Astrocyte (in vitro differentiated cells and primary cell): ENCODE measurements at regions not wholly inside any gene's neighbourhood (a gene's known extent, or its start where the extent isn't known, plus 50 kb on each side); places are given as distances from the start of the nearest gene placed in this dataset.

Experiments used
- DNase-seq: peaks from one replicate; pipeline ENCODE4 v3.0.0-alpha.2; 2010; ENCODE audit warnings: low read depth
- FAIRE-seq: peaks from 2 replicates; lab custom pipeline; 2011; peaks lifted over from hg19 to GRCh38; lab: Jason Lieb, UNC
- H2AFZ ChIP-seq: 2 replicates; pipeline ENCODE4 v1.6.0; 2012; ENCODE audit warnings: low read depth, low read length, inconsistent platforms
- H3K27ac ChIP-seq: 2 replicates; pipeline ENCODE4 v1.5.1; 2011; ENCODE audit warnings: low read depth, low read length, inconsistent platforms
- H3K27me3 ChIP-seq: 2 replicates; pipeline ENCODE4 v1.6.0; 2011; ENCODE audit warnings: low read length, inconsistent platforms; ENCODE audit not compliant: insufficient read depth
- H3K36me3 ChIP-seq: 2 replicates; pipeline ENCODE4 v1.5.1; 2011; ENCODE audit warnings: low read length, inconsistent platforms; ENCODE audit not compliant: insufficient read depth
- H3K4me1 ChIP-seq: 2 replicates; pipeline ENCODE4 v1.5.1; 2011; ENCODE audit warnings: low read length, inconsistent platforms; ENCODE audit not compliant: insufficient read depth
- H3K4me2 ChIP-seq: 2 replicates; pipeline ENCODE4 v1.6.0; 2012; ENCODE audit warnings: low read length, inconsistent platforms
- H3K4me3 ChIP-seq: 2 replicates; pipeline ENCODE4 v1.5.1; 2011; ENCODE audit warnings: low read depth, mild to moderate bottlenecking, low read length, inconsistent platforms; ENCODE audit not compliant: insufficient read depth
- H3K79me2 ChIP-seq: 2 replicates; pipeline ENCODE4 v1.6.0; 2012; ENCODE audit warnings: mild to moderate bottlenecking, low read length, inconsistent platforms; ENCODE audit not compliant: insufficient read depth
- H3K9ac ChIP-seq: 2 replicates; pipeline ENCODE4 v1.6.0; 2012; ENCODE audit warnings: mild to moderate bottlenecking, low read length, inconsistent platforms
- H3K9me3 ChIP-seq: 2 replicates; pipeline ENCODE4 v1.5.1; 2012; ENCODE audit warnings: low read depth, mild to moderate bottlenecking, low read length, inconsistent platforms; ENCODE audit not compliant: insufficient read depth
- H4K20me1 ChIP-seq: 2 replicates; pipeline ENCODE4 v1.6.0; 2012; ENCODE audit warnings: low read length, inconsistent platforms; ENCODE audit not compliant: insufficient read depth
- H3K27ac Mint-ChIP-seq: one replicate; pipeline ENCODE4 v1.8.0; 2021; ENCODE audit warnings: mild to moderate bottlenecking, mixed read lengths; ENCODE audit not compliant: unreplicated experiment
- H3K27me3 Mint-ChIP-seq: one replicate; pipeline ENCODE4 v1.8.0; 2021; ENCODE audit warnings: low read depth, mixed read lengths; ENCODE audit not compliant: unreplicated experiment
- H3K36me3 Mint-ChIP-seq: one replicate; pipeline ENCODE4 v1.8.0; 2021; ENCODE audit warnings: low read depth, mixed read lengths; ENCODE audit not compliant: unreplicated experiment
- H3K4me1 Mint-ChIP-seq: one replicate; pipeline ENCODE4 v1.8.0; 2021; ENCODE audit warnings: low read depth, mixed read lengths; ENCODE audit not compliant: unreplicated experiment
- H3K4me3 Mint-ChIP-seq: one replicate; pipeline ENCODE4 v1.8.0; 2021; ENCODE audit warnings: mild to moderate bottlenecking, moderate library complexity, mixed read lengths; ENCODE audit not compliant: unreplicated experiment
- H3K9me3 Mint-ChIP-seq: one replicate; pipeline ENCODE4 v1.8.0; 2021; ENCODE audit warnings: mild to moderate bottlenecking, mixed read lengths; ENCODE audit not compliant: unreplicated experiment
- EZH2 ChIP-seq: IDR thresholded peaks from 2 replicates; pipeline ENCODE4 v1.6.1; 2012; ENCODE audit warnings: mild to moderate bottlenecking, low read length, inconsistent platforms; ENCODE audit not compliant: insufficient read depth
- TF ChIP-seq, protein P1 (sequence below): IDR thresholded peaks from 2 replicates; pipeline ENCODE4 v1.5.1; 2011; ENCODE audit warnings: low read depth, mild to moderate bottlenecking, inconsistent platforms, low read length, moderate library complexity; ENCODE audit not compliant: insufficient read depth

DNA sequence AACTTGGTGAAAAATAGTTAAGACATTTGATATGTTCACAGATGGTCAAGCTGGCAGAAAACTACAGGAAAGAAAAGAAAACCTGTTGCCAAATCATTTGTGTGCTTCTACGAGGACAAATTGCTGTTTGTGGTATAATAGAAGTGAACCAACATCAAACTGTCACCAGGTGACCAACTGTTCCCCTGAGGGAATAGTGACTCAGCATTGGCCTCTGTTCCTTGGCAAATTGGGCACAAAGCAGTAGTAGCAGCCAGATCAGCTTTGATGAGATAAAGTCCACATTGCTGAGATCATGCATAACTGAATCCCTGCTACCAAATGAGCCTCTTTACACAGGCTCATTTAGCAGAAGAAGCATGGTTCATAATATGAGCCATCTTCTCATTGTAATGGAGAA lies 103.5 kb downstream of the POSTN start:
- no peak overlapping the region for H2AFZ ChIP-seq
- no peaks in the 10 kb centered on the region for H3K36me3 Mint-ChIP-seq
- no peaks in the 10 kb centered on the region for H3K27me3 ChIP-seq
- H3K9ac ChIP-seq, result no peak overlapping the region
- no peaks in the 10 kb centered on the region for H3K79me2 ChIP-seq
- H3K27me3 Mint-ChIP-seq, result no peaks in the 10 kb centered on the region
- peak; percentile 96 for FAIRE-seq
- no peak overlapping the region for H3K27ac ChIP-seq
- no peak overlapping the region for H3K4me2 ChIP-seq
- H3K4me1 ChIP-seq, result peaks cover 21% of the 10 kb centered on the region
- H3K9me3 Mint-ChIP-seq, result peaks cover 2% of the 10 kb centered on the region
- H3K36me3 ChIP-seq, result no peaks in the 10 kb centered on the region
- H3K9me3 ChIP-seq, result no peaks in the 10 kb centered on the region
- peak; percentile 68 for DNase-seq
- no peak for TF ChIP-seq EZH2
- TF ChIP-seq, protein P1, sequence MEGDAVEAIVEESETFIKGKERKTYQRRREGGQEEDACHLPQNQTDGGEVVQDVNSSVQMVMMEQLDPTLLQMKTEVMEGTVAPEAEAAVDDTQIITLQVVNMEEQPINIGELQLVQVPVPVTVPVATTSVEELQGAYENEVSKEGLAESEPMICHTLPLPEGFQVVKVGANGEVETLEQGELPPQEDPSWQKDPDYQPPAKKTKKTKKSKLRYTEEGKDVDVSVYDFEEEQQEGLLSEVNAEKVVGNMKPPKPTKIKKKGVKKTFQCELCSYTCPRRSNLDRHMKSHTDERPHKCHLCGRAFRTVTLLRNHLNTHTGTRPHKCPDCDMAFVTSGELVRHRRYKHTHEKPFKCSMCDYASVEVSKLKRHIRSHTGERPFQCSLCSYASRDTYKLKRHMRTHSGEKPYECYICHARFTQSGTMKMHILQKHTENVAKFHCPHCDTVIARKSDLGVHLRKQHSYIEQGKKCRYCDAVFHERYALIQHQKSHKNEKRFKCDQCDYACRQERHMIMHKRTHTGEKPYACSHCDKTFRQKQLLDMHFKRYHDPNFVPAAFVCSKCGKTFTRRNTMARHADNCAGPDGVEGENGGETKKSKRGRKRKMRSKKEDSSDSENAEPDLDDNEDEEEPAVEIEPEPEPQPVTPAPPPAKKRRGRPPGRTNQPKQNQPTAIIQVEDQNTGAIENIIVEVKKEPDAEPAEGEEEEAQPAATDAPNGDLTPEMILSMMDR, result no peak
- H3K4me1 Mint-ChIP-seq, result peaks cover 40% of the 10 kb centered on the region
- no peaks in the 10 kb centered on the region for H4K20me1 ChIP-seq
- peak overlapping the region; percentile 95 for H3K27ac Mint-ChIP-seq
- H3K4me3 ChIP-seq, result no peak overlapping the region
- H3K4me3 Mint-ChIP-seq, result no peak overlapping the region

DNA sequence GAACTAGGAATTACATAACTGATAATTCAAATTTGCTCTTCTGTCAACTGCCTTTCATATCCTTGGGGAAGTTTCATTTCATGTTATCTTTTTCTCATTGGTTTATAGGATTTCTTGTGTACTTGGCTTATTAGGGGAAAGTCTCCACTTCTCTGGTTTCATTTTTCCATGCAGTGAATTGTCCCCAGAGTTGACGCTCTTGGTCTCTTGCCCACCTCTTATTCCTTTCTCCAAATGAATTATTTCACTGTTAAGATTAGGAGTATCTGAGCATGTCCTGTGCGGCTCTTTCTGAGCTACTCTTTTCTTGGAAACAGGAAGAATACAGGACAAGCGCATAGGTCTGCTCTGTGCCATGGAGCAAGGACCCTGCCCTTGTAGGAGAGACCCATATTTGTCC lies 104.8 kb downstream of the POSTN start:
- no peak for FAIRE-seq
- no peak overlapping the region for H2AFZ ChIP-seq
- peak overlapping the region; percentile 68 for H3K27ac ChIP-seq
- H3K4me1 ChIP-seq, result peaks cover 26% of the 10 kb centered on the region
- H3K36me3 ChIP-seq, result no peaks in the 10 kb centered on the region
- no peaks in the 10 kb centered on the region for H3K27me3 ChIP-seq
- TF ChIP-seq EZH2, result no peak
- TF ChIP-seq, protein P1, result no peak
- Mint-ChIP-seq H3K4me3 (no peak overlapping the region), H3K36me3 (no peaks in the 10 kb centered on the region), H3K27me3 (no peaks in the 10 kb centered on the region), H3K4me1 (peaks cover 50% of the 10 kb centered on the region), H3K9me3 (peaks cover 2% of the 10 kb centered on the region), H3K27ac (peak overlapping the region; percentile 95)
- no peak for DNase-seq
- no peak overlapping the region for H3K4me3 ChIP-seq
- H3K79me2 ChIP-seq, result no peaks in the 10 kb centered on the region
- H3K9me3 ChIP-seq, result no peaks in the 10 kb centered on the region
- no peak overlapping the region for H3K9ac ChIP-seq
- no peak overlapping the region for H3K4me2 ChIP-seq
- H4K20me1 ChIP-seq, result no peaks in the 10 kb centered on the region

DNA sequence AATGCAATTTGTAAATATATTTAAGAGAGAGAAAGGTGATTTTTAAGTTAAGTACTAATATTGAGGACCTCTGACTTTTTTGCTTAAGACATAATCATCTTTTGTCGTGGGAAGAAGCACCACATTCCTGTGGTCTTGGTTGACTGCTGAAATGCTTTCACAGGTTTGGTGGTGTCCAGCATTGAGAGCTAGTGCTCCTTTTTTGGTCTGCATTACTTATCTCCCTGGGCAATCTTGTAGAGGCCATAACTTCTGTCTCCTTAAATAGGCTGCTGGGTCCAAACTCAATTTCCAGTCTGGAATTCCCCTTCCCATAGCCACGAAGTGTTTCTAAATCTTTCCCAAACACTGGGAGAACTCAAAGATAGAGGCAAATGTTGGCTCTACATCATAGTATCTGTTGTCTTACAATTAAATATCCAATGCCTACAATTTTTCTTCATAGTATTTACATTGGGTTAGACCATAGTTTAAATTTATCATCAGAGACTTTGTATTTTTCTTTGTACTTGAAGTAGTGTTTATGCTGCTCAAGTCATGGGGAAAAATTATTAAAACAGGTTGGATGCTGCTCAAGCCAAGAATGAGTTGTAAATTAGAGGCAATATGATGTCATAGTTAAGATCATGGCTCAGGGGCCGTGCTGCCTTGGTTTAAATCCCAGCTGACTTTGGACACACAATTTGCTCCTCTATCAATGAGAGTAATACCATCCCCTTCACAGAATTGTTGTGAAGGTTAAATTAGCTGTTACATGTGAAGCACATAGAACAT lies 105.6 kb downstream of the POSTN start:
- H3K27ac ChIP-seq, result peak overlapping the region; percentile 68
- peak; percentile 98 for DNase-seq

More for the DNA sequence above, 105.6 kb downstream of the POSTN start:
- H3K79me2 ChIP-seq, result no peaks in the 10 kb centered on the region
- Mint-ChIP-seq H3K27ac (peak overlapping the region; percentile 95), H3K36me3 (no peaks in the 10 kb centered on the region), H3K4me1 (peaks cover 52% of the 10 kb centered on the region), H3K4me3 (no peak overlapping the region), H3K9me3 (peaks cover 2% of the 10 kb centered on the region), H3K27me3 (no peaks in the 10 kb centered on the region)
- TF ChIP-seq, protein P1, result no peak
- no peak for TF ChIP-seq EZH2
- H3K4me2 ChIP-seq, result peak overlapping the region; percentile 8
- H4K20me1 ChIP-seq, result no peaks in the 10 kb centered on the region
- peak; percentile 98 for FAIRE-seq
- peak overlapping the region; percentile 26 for H3K9ac ChIP-seq
- H3K4me3 ChIP-seq, result no peak overlapping the region
- no peak overlapping the region for H2AFZ ChIP-seq
- peaks cover 29% of the 10 kb centered on the region for H3K4me1 ChIP-seq
- H3K9me3 ChIP-seq, result no peaks in the 10 kb centered on the region
- no peaks in the 10 kb centered on the region for H3K36me3 ChIP-seq
- no peaks in the 10 kb centered on the region for H3K27me3 ChIP-seq
